ENCODE measurements at regions not wholly inside any gene's neighbourhood (a gene's known extent, or its start where the extent isn't known, plus 50 kb on each side); places are given as distances from the start of the nearest gene placed in this dataset.

GRCh38 chr2:242063436-242063835 is 193.9 kb downstream of the RTP5 start:
- TF ChIP-seq EZH2 (IDR thresholded peaks at IDR 0.05) (no peak), POLR2AphosphoS5 (IDR thresholded peaks at IDR 0.05; ENCODE audit: borderline replicate concordance, low read depth, low read length) (no peak), FOXP2 (optimal IDR thresholded peaks at IDR 0.05; ENCODE audit: control extremely low read depth, extremely low read length, insufficient read depth) (no peak)
